CD14-positive monocyte (primary cell): ENCODE measurements at regions not wholly inside any gene's neighbourhood (a gene's known extent, or its start where the extent isn't known, plus 50 kb on each side); places are given as distances from the start of the nearest gene placed in this dataset.

Source experiments
- DNase-seq, 3 donors: peaks; one replicate each; pipeline ENCODE4 v3.0.0-alpha.2; 2011 to 2022
- H2AFZ ChIP-seq: 2 replicates; pipeline ENCODE4 v1.6.0; 2012; ENCODE audit warnings: mild to moderate bottlenecking, low read depth, low read length, inconsistent platforms; ENCODE audit not compliant: insufficient read depth, poor library complexity, severe bottlenecking
- H3K27ac ChIP-seq, 2 donors: 1 replicate in 1 of 2; 2 replicates in 1 of 2; pipeline ENCODE4 v1.5.1; 2012 to 2013; ENCODE audit warnings: low read length in 2 of 2, control low read depth in 1 of 2, inconsistent platforms in 1 of 2, low read depth in 1 of 2, mild to moderate bottlenecking in 1 of 2
- H3K27me3 ChIP-seq, 2 donors: one replicate each; pipeline versions ENCODE4 v1.6.0 to v1.6.1; 2011 to 2013; ENCODE audit warnings: low read length in 2 of 2; ENCODE audit not compliant: control insufficient read depth in 2 of 2, insufficient read depth in 2 of 2
- H3K36me3 ChIP-seq, 2 donors: replicated peaks in 1 of 2; 1 replicate in 1 of 2; 2 replicates in 1 of 2; pipeline versions ENCODE4 v1.5.1 to v1.6.1; 2012 to 2013; ENCODE audit warnings: low read length in 2 of 2, control low read depth in 1 of 2, inconsistent platforms in 1 of 2, mild to moderate bottlenecking in 1 of 2; ENCODE audit not compliant: insufficient read depth in 2 of 2, control insufficient read depth in 1 of 2
- H3K4me1 ChIP-seq, 2 donors: 1 replicate in 1 of 2; 2 replicates in 1 of 2; pipeline versions ENCODE4 v1.5.1 to v1.6.1; 2012 to 2013; ENCODE audit warnings: low read length in 2 of 2, control low read depth in 1 of 2, inconsistent platforms in 1 of 2, mild to moderate bottlenecking in 1 of 2, moderate library complexity in 1 of 2; ENCODE audit not compliant: insufficient read depth in 2 of 2, control insufficient read depth in 1 of 2
- H3K4me2 ChIP-seq: replicated peaks from 2 replicates; pipeline ENCODE3; 2012; ENCODE audit warnings: low read length, moderate library complexity, mild to moderate bottlenecking; ENCODE audit not compliant: poor library complexity, severe bottlenecking; ENCODE audit errors: extremely low read depth
- H3K4me3 ChIP-seq, 3 experiments: fragments of 200-600 bp in 1 of 3; sonication (generic) in 1 of 3; replicated peaks in 1 of 3; 1 replicate in 2 of 3; 2 replicates in 1 of 3; pipeline ENCODE4 v1.5.1; 2011 to 2013; ENCODE audit warnings: low read length in 3 of 3, mild to moderate bottlenecking in 3 of 3, control low read depth in 2 of 3, low read depth in 2 of 3, inconsistent platforms in 1 of 3, moderate library complexity in 1 of 3
- H3K79me2 ChIP-seq: 2 replicates; pipeline ENCODE4 v1.6.0; 2012; ENCODE audit warnings: mild to moderate bottlenecking, control low read depth, inconsistent platforms, low read length, moderate library complexity; ENCODE audit not compliant: insufficient read depth
- H3K9ac ChIP-seq: 2 replicates; pipeline ENCODE4 v1.6.0; 2017; ENCODE audit warnings: low read length, mild to moderate bottlenecking; ENCODE audit not compliant: insufficient read depth, poor library complexity, severe bottlenecking
- H3K9me3 ChIP-seq, 2 donors: replicated peaks in 1 of 2; 1 replicate in 1 of 2; 2 replicates in 1 of 2; pipeline versions ENCODE4 v1.5.1 to v1.6.1; 2012 to 2013; ENCODE audit warnings: low read length in 2 of 2, control low read depth in 1 of 2; ENCODE audit not compliant: control insufficient read depth in 1 of 2, insufficient read depth in 1 of 2
- H4K20me1 ChIP-seq: 2 replicates; pipeline ENCODE4 v1.6.0; 2012; ENCODE audit warnings: mild to moderate bottlenecking, low read length, control low read depth, moderate library complexity; ENCODE audit not compliant: insufficient read depth
- H3K27ac Mint-ChIP-seq, 7 donors: one replicate each; pipeline ENCODE4 v1.8.0; 2020; ENCODE audit warnings: mild to moderate bottlenecking in 7 of 7, mixed read lengths in 7 of 7, moderate library complexity in 6 of 7, inconsistent platforms in 2 of 7
- H3K27me3 Mint-ChIP-seq, 3 donors: one replicate each; pipeline ENCODE4 v1.8.0; 2021 to 2022; ENCODE audit warnings: low read depth in 3 of 3, mild to moderate bottlenecking in 3 of 3, mixed read lengths in 3 of 3, moderate library complexity in 3 of 3, inconsistent platforms in 1 of 3
- H3K36me3 Mint-ChIP-seq, 2 donors: one replicate each; pipeline ENCODE4 v1.8.0; 2020; ENCODE audit warnings: mixed read lengths in 2 of 2, inconsistent platforms in 1 of 2, mild to moderate bottlenecking in 1 of 2
- H3K4me1 Mint-ChIP-seq: one replicate; pipeline ENCODE4 v1.8.0; 2020; ENCODE audit warnings: mild to moderate bottlenecking, mixed read lengths
- H3K4me3 Mint-ChIP-seq, 2 donors: one replicate each; pipeline ENCODE4 v1.8.0; 2020; ENCODE audit warnings: mild to moderate bottlenecking in 2 of 2, mixed read lengths in 2 of 2, moderate library complexity in 1 of 2
- H3K9me3 Mint-ChIP-seq, 7 donors: one replicate each; pipeline ENCODE4 v1.8.0; 2020 to 2022; ENCODE audit warnings: mixed read lengths in 7 of 7, mild to moderate bottlenecking in 6 of 7, moderate library complexity in 6 of 7, inconsistent platforms in 2 of 7
- WGBS: methylation state at CpG from one replicate; pipeline ENCODE4 v1.1.5; 2013; ENCODE audit warnings: missing lambda C conversion rate; ENCODE audit not compliant: insufficient coverage; 5-methylcytosine and 5-hydroxymethylcytosine counted together
- intact Hi-C, 2 donors: fragments of 100-400 bp; cut with micrococcal nuclease; formaldehyde crosslinking; loops; one replicate each; pipeline versions ENCODE4 v1.15.0 to v1.15.1; 2023
- TF ChIP-seq, protein P1 (sequence below): fragments of 200-600 bp; IDR thresholded peaks from one replicate; pipeline ENCODE4 v1.8.0; 2022; ENCODE audit warnings: antibody characterized with exemption, mild to moderate bottlenecking

DNA sequence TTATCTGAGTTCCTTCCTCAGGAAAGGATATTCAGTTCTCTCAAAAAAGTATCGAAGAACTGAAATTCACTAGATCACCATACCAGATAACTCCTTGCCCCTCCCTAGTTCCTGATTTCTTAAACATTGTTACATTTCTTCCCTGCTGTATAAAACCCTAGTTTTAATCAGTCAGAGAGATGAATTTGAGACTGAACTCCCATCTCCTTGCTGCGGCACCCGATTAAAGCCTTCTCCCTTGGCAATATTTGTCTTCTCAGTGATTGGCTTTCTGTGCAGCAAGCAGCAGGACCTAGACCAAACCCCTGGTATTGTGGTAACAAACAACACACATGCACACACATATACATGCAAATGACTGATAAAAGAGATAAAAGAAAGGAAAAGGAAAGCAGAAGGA is 1364.6 kb upstream of the GJE1 start:
- Histone ChIP-seq H3K4me3 (no peak overlapping the region), H3K4me2 (no peak overlapping the region), H3K27me3 (no peaks in the 10 kb centered on the region), H3K27ac (no peak overlapping the region), H3K9me3 (peaks cover 15 to 16% of the 10 kb centered on the region in 2 donors), H4K20me1 (no peaks in the 10 kb centered on the region), H2AFZ (no peak overlapping the region), H3K79me2 (no peaks in the 10 kb centered on the region), H3K36me3 (no peaks in the 10 kb centered on the region), H3K4me1 (no peaks in the 10 kb centered on the region), H3K9ac (no peak overlapping the region)
- Mint-ChIP-seq H3K36me3 (no peaks in the 10 kb centered on the region), H3K9me3 (peaks cover 6 to 24% (median 17%) of the 10 kb centered on the region in 7 donors), H3K27me3 (peaks cover 0 to 2% (median 0%) of the 10 kb centered on the region in 3 donors), H3K27ac (no peak overlapping the region), H3K4me1 (no peaks in the 10 kb centered on the region), H3K4me3 (no peak overlapping the region)
- TF ChIP-seq, protein P1, sequence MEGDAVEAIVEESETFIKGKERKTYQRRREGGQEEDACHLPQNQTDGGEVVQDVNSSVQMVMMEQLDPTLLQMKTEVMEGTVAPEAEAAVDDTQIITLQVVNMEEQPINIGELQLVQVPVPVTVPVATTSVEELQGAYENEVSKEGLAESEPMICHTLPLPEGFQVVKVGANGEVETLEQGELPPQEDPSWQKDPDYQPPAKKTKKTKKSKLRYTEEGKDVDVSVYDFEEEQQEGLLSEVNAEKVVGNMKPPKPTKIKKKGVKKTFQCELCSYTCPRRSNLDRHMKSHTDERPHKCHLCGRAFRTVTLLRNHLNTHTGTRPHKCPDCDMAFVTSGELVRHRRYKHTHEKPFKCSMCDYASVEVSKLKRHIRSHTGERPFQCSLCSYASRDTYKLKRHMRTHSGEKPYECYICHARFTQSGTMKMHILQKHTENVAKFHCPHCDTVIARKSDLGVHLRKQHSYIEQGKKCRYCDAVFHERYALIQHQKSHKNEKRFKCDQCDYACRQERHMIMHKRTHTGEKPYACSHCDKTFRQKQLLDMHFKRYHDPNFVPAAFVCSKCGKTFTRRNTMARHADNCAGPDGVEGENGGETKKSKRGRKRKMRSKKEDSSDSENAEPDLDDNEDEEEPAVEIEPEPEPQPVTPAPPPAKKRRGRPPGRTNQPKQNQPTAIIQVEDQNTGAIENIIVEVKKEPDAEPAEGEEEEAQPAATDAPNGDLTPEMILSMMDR, result no peak
- 100% methylated on average over 3 of the region's 3 CpGs for WGBS
- intact Hi-C loops, result no loop called here
- no peak for DNase-seq

DNA sequence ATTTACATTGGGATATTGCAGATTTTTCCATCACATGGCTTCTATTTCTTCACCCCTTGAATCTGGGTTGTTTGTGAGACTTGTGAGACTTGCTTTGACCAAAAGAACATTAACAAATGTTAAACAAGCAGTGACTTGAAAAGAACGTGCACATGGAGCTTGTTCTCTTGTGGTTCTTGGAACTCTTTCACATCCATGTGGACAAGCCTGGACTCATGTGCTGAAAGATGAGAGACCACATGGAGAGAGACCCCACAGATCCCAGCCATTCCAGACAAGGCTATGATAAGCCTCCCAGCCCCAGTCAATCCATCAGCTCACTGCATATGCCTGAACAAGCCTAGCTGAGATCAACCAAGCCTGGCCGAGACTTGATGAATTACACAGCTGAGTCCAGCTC is 1365.7 kb upstream of the GJE1 start:
- Histone ChIP-seq H3K36me3 (no peaks in the 10 kb centered on the region), H3K27me3 (no peaks in the 10 kb centered on the region), H3K9me3 (peaks cover 15 to 16% of the 10 kb centered on the region in 2 donors), H3K4me1 (no peaks in the 10 kb centered on the region), H4K20me1 (no peaks in the 10 kb centered on the region), H3K4me2 (no peak overlapping the region), H3K27ac (no peak overlapping the region), H3K4me3 (no peak overlapping the region), H3K79me2 (no peaks in the 10 kb centered on the region), H3K9ac (no peak overlapping the region), H2AFZ (no peak overlapping the region)
- Mint-ChIP-seq H3K36me3 (no peaks in the 10 kb centered on the region), H3K27ac (no peak overlapping the region), H3K27me3 (peaks cover 0 to 2% (median 0%) of the 10 kb centered on the region in 3 donors), H3K9me3 (peaks cover 6 to 23% (median 17%) of the 10 kb centered on the region in 7 donors), H3K4me1 (no peaks in the 10 kb centered on the region), H3K4me3 (no peak overlapping the region)
- DNase-seq, result no peak
- WGBS, result no CpG with 5 or more reads among the region's 2 CpGs
- TF ChIP-seq, protein P1, result no peak
- intact Hi-C loops, result no loop called here
